Activated naive CD8-positive, alpha-beta T cell treated with anti-CD3 and anti-CD28 coated beads, Interleukin-2, amount 50 U/mL, for 24 hours (primary cell): ENCODE measurements at regions not wholly inside any gene's neighbourhood (a gene's known extent, or its start where the extent isn't known, plus 50 kb on each side); places are given as distances from the start of the nearest gene placed in this dataset.

Source experiments
- ATAC-seq: fragments of 150-1000 bp; cut with Tn5 transposase; one replicate; pipeline ENCODE4 v1.10.0; 2021
- DNase-seq: peaks from one replicate; pipeline ENCODE4 v3.0.0; 2021
- H3K27ac Mint-ChIP-seq: one replicate; pipeline ENCODE4 v1.8.0; 2021; ENCODE audit warnings: mild to moderate bottlenecking, mixed read lengths
- H3K27me3 Mint-ChIP-seq: one replicate; pipeline ENCODE4 v1.8.0; 2021; ENCODE audit warnings: mixed read lengths
- H3K36me3 Mint-ChIP-seq: one replicate; pipeline ENCODE4 v1.8.0; 2021; ENCODE audit warnings: low read depth, mixed read lengths
- H3K4me1 Mint-ChIP-seq: one replicate; pipeline ENCODE4 v1.8.0; 2021; ENCODE audit warnings: mixed read lengths
- H3K4me3 Mint-ChIP-seq: one replicate; pipeline ENCODE4 v1.8.0; 2021; ENCODE audit warnings: mild to moderate bottlenecking, moderate library complexity, mixed read lengths
- H3K9me3 Mint-ChIP-seq: one replicate; pipeline ENCODE4 v1.8.0; 2021; ENCODE audit warnings: mixed read lengths

DNA sequence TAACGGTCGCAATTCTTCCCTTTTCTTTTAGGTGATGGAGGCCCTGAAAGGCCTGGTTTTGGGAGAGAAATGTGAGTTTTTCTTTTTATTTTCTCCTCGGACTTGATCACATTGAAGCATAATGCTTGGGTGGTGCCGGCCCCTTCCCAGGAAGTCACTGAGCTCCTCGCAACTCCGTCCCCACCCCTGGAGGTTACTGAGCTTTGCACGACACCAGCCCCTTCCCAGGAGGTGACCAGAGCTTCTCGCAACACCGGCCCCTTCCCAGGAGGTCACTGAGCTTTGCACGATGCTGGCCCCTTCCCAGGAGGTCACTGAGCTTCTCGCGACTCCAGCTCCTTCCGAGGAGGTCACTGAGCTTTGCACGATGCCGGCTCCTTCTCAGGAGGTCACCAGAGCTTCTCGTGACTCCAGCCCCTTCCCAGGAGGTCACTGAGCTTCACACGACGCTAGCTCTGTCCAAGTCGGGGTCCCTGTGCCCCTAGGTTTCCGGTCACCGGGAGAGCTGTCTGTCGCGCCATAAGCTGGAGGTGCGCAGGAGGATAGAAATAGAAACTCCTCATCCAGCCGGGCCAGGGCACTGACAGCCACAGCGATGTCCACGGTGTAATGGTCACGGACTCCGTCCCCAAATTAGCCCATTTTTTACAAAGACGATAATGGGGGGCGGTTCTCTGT lies 586.4 kb downstream of the BRD1 start:
- Mint-ChIP-seq H3K4me3 (no peak overlapping the region), H3K27me3 (peaks cover 6% of the 10 kb centered on the region), H3K4me1 (no peaks in the 10 kb centered on the region), H3K27ac (no peak overlapping the region), H3K9me3 (no peaks in the 10 kb centered on the region), H3K36me3 (no peaks in the 10 kb centered on the region)
- DNase-seq (no peak), ATAC-seq (no peak)

DNA sequence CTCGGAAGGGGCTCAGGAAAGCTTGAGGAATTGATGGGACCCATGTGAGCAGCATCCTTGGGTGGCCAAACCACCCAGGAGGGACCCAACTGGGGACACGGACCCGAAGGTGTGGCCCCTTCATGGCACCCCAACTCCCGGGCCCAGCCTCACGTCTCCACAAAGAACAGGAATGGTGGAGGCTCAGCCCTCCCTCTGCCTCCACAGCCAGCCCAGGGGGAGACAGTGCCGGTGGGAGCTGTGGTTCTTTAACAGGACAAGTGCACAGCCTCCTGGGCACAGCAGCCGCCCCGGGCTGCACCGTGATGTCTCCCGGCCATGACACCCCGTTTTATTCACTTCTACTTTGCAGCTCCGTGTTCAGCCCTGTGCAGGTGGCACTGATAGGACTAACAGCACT lies 587.2 kb downstream of the BRD1 start:
- H3K9me3 Mint-ChIP-seq, result no peaks in the 10 kb centered on the region
- peaks cover 6% of the 10 kb centered on the region for H3K27me3 Mint-ChIP-seq
- DNase-seq (no peak), ATAC-seq (no peak)
- no peaks in the 10 kb centered on the region for H3K36me3 Mint-ChIP-seq
- H3K4me3 Mint-ChIP-seq, result no peak overlapping the region
- H3K27ac Mint-ChIP-seq, result no peak overlapping the region
- no peaks in the 10 kb centered on the region for H3K4me1 Mint-ChIP-seq

DNA sequence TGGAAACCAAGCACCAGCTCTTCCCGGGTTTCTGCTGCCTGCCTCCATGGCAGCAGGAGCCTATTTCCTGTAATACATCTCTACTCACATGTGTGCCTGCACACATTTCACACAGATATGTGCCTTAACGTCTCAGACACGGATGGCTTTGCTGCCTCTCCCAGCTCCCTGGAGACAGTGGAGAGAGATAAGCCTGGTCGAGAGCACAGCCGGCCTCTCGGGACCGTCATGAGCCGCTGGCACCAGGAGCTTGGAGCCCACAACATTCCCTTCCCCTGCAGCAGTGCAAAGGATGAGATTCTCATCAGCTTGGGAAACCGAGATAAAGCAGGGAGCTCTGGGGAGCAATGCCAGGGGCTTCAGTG lies 587.7 kb downstream of the BRD1 start:
- H3K4me1 Mint-ChIP-seq, result no peaks in the 10 kb centered on the region

GRCh38 chr22:49239264-49240015 lies 588.2 kb downstream of the BRD1 start:
- Mint-ChIP-seq H3K4me3 (no peak overlapping the region), H3K27ac (no peak overlapping the region), H3K36me3 (no peaks in the 10 kb centered on the region), H3K4me1 (no peaks in the 10 kb centered on the region), H3K9me3 (no peaks in the 10 kb centered on the region), H3K27me3 (peaks cover 6% of the 10 kb centered on the region)
- ATAC-seq (no peak), DNase-seq (no peak)

More for the DNA sequence above, 587.7 kb downstream of the BRD1 start:
- no peaks in the 10 kb centered on the region for H3K36me3 Mint-ChIP-seq
- ATAC-seq, result no peak
- no peak overlapping the region for H3K27ac Mint-ChIP-seq
- no peaks in the 10 kb centered on the region for H3K9me3 Mint-ChIP-seq
- no peak overlapping the region for H3K4me3 Mint-ChIP-seq
- H3K27me3 Mint-ChIP-seq, result peaks cover 6% of the 10 kb centered on the region
- no peak for DNase-seq

- peaks cover 4% of the 10 kb centered on the region for H3K27me3 Mint-ChIP-seq
- DNase-seq (no peak), ATAC-seq (no peak)
- no peak overlapping the region for H3K4me3 Mint-ChIP-seq
- H3K27ac Mint-ChIP-seq, result no peak overlapping the region
- no peaks in the 10 kb centered on the region for H3K36me3 Mint-ChIP-seq
- no peaks in the 10 kb centered on the region for H3K9me3 Mint-ChIP-seq
- H3K4me1 Mint-ChIP-seq, result no peaks in the 10 kb centered on the region
Measured at GRCh38 chr22:49238181-49239141, 589.2 kb downstream of the BRD1 start.

GRCh38 chr22:49237703-49238102 lies 590.0 kb downstream of the BRD1 start:
- ATAC-seq (no peak), DNase-seq (no peak)
- no peaks in the 10 kb centered on the region for H3K36me3 Mint-ChIP-seq
- H3K4me1 Mint-ChIP-seq, result no peaks in the 10 kb centered on the region
- no peak overlapping the region for H3K4me3 Mint-ChIP-seq
- no peaks in the 10 kb centered on the region for H3K9me3 Mint-ChIP-seq
- H3K27ac Mint-ChIP-seq, result no peak overlapping the region
- peaks cover 2% of the 10 kb centered on the region for H3K27me3 Mint-ChIP-seq

DNA sequence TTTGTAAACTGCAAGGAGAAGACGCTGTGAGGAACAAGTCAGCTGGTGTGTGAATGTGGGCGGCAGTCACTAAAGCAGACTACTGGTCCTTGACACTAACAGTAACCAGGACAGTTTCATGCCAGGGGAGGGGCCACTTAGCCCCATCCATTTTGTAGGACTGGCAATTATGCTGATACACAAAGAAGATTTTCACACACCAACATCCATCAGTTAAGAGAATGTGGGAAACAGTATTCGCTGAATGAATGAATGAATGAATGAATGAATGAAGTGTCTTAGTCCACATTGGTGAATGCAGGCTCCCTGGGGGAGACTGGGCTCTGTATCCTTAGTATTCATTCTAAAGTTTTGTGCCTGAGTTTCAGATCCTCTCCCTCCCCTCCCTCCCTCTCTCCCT lies 590.4 kb downstream of the BRD1 start:
- no peaks in the 10 kb centered on the region for H3K4me1 Mint-ChIP-seq

GRCh38 chr22:49236541-49237075 lies 591.1 kb downstream of the BRD1 start:
- no peak for ATAC-seq
- Mint-ChIP-seq H3K27me3 (peaks cover 2% of the 10 kb centered on the region), H3K4me3 (no peak overlapping the region), H3K27ac (no peak overlapping the region), H3K36me3 (no peaks in the 10 kb centered on the region), H3K9me3 (no peaks in the 10 kb centered on the region), H3K4me1 (no peaks in the 10 kb centered on the region)
- DNase-seq, result no peak

More for the DNA sequence above, 590.4 kb downstream of the BRD1 start:
- DNase-seq, result no peak
- H3K27ac Mint-ChIP-seq, result no peak overlapping the region
- no peak overlapping the region for H3K4me3 Mint-ChIP-seq
- ATAC-seq, result no peak
- H3K9me3 Mint-ChIP-seq, result no peaks in the 10 kb centered on the region
- H3K36me3 Mint-ChIP-seq, result no peaks in the 10 kb centered on the region
- H3K27me3 Mint-ChIP-seq, result peaks cover 2% of the 10 kb centered on the region

DNA sequence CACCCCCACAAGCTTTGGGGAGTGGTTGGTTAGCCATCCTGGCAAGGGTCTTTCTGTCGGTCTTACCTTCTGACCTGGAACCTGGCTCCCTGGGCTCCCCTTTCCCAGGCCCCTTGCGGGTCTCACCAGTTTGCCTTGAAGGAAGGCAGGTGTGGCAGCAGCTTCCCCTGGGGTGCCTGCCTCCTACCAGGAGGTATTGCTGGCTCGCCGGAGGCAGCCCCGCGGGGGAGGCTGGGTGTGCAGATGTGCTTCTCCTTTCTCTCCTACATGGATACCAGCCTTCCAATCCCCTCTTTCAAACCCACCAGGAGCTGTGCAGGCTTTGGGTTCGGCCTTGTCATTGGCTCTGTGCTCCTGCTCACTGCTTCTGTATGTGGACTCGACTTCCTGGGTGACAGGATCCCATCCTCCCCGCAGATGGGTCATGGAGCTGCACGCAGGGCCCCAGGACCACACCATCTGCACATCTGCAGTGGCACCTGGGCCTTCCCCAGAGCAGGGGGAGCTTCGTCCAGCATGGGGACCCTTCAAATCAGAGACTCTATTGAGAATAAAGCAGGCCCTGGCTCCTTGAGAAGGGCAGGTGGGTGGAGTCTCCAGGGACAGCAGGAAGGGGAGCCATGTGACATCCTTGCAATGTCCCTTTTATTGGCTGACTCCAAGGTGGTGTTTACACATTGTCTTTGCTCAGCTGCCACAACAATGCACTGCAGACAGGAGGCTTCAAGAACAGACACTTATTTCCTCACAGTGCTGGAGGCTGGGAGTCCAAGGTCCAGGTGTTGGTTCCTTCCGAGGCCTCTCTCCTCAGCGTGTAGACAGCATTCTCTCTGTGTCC lies 592.0 kb downstream of the BRD1 start:
- no peaks in the 10 kb centered on the region for H3K36me3 Mint-ChIP-seq
- no peak for ATAC-seq
- no peaks in the 10 kb centered on the region for H3K9me3 Mint-ChIP-seq
- DNase-seq, result no peak
- H3K27ac Mint-ChIP-seq, result no peak overlapping the region
- H3K4me3 Mint-ChIP-seq, result no peak overlapping the region
- H3K27me3 Mint-ChIP-seq, result peaks cover 2% of the 10 kb centered on the region
- H3K4me1 Mint-ChIP-seq, result no peaks in the 10 kb centered on the region

GRCh38 chr22:49234459-49234858 lies 593.2 kb downstream of the BRD1 start:
- peaks cover 2% of the 10 kb centered on the region for H3K27me3 Mint-ChIP-seq
- ATAC-seq (no peak), DNase-seq (no peak)
- H3K4me3 Mint-ChIP-seq, result no peak overlapping the region
- no peaks in the 10 kb centered on the region for H3K4me1 Mint-ChIP-seq
- H3K36me3 Mint-ChIP-seq, result no peaks in the 10 kb centered on the region
- no peak overlapping the region for H3K27ac Mint-ChIP-seq
- no peaks in the 10 kb centered on the region for H3K9me3 Mint-ChIP-seq

DNA sequence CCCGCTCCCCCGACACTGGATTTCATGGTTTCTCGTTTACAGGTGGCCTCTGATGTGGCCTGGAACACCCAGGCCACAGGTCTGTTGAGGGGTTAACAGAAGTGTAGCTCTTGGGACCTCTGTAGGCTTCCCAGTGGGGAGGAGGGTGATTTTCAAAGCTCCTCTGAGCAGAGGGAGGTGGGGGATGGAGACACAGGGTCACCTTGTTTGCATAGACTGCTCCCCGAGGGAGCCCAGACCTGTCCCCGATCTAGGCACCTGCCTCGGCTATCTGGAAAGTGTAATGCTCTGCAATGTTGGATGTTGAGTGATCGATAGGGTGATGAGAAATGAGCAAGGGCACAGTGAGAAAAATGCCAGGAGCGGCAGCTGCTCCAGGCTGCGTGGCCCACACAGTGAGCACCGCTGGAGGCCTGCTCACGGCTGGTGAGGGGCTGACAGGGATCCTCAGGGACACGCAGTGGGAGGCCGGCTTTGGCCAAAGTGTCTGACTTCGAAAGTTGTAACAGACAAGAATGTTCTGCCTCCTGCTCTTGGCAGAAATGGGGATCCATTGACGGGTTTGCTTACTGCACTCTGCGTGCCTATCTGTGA lies 594.1 kb downstream of the BRD1 start:
- Mint-ChIP-seq H3K9me3 (no peaks in the 10 kb centered on the region), H3K27ac (no peak overlapping the region), H3K4me1 (no peaks in the 10 kb centered on the region), H3K36me3 (no peaks in the 10 kb centered on the region), H3K4me3 (no peak overlapping the region), H3K27me3 (peaks cover 2% of the 10 kb centered on the region)
- DNase-seq (no peak), ATAC-seq (no peak)

- ATAC-seq, result no peak
- H3K4me1 Mint-ChIP-seq, result no peaks in the 10 kb centered on the region
- no peaks in the 10 kb centered on the region for H3K36me3 Mint-ChIP-seq
- H3K4me3 Mint-ChIP-seq, result no peak overlapping the region
- H3K27ac Mint-ChIP-seq, result no peak overlapping the region
- DNase-seq, result no peak
- H3K27me3 Mint-ChIP-seq, result no peaks in the 10 kb centered on the region
- no peaks in the 10 kb centered on the region for H3K9me3 Mint-ChIP-seq
Measured at GRCh38 chr22:49232319-49233067, 595.2 kb downstream of the BRD1 start.

- H3K27me3 Mint-ChIP-seq, result no peaks in the 10 kb centered on the region
- no peak overlapping the region for H3K4me3 Mint-ChIP-seq
- no peak for ATAC-seq
- no peaks in the 10 kb centered on the region for H3K36me3 Mint-ChIP-seq
- H3K9me3 Mint-ChIP-seq, result no peaks in the 10 kb centered on the region
- no peak overlapping the region for H3K27ac Mint-ChIP-seq
- no peaks in the 10 kb centered on the region for H3K4me1 Mint-ChIP-seq
- no peak for DNase-seq
Measured at GRCh38 chr22:49230194-49230577, 597.5 kb downstream of the BRD1 start.
